HG03064 (cell line): ENCODE measurements at regions not wholly inside any gene's neighbourhood (a gene's known extent, or its start where the extent isn't known, plus 50 kb on each side); places are given as distances from the start of the nearest gene placed in this dataset.

ENCODE experiments used
- ATAC-seq: cut with Tn5 transposase; IDR thresholded peaks from one replicate; pipeline ENCODE4 v1.9.1; 2021; ENCODE audit warnings: low read depth; ENCODE audit not compliant: unreplicated experiment

GRCh38 chr10:58995058-58995596 is 181.3 kb upstream of the PHYHIPL start:
- ATAC-seq, result no peak

GRCh38 chr10:58996063-58996462 is 180.4 kb upstream of the PHYHIPL start:
- no peak for ATAC-seq

DNA sequence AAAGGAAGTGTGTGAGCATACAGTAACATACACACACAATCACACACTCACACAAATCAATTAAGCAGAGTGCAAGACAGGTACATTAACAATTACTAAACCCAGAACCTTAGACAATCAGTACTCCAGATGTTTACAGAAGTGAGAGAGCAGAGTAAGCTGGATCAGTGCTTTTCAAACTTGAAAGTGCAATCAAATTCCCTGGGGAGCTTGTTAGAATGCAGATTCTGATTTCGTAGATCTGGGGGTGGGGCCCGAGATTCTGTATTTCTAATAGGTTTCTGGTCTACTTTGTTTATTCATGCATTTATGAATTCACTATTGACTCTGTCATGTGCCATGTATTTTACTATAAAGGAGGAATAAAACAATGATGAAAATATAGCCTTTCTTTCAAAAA is 179.6 kb upstream of the PHYHIPL start:
- no peak for ATAC-seq

- ATAC-seq, result no peak
Observed at GRCh38 chr10:58998924-58999713, 177.3 kb upstream of the PHYHIPL start.

- ATAC-seq, result no peak
Observed at GRCh38 chr10:59000162-59000825, 176.1 kb upstream of the PHYHIPL start.

- no peak for ATAC-seq
Observed at GRCh38 chr10:59002011-59002410, 174.4 kb upstream of the PHYHIPL start.

GRCh38 chr10:59003203-59003602 is 173.2 kb upstream of the PHYHIPL start:
- no peak for ATAC-seq

- ATAC-seq, result no peak
Observed at GRCh38 chr10:59004392-59004791, 172.1 kb upstream of the PHYHIPL start.

- ATAC-seq, result no peak
Observed at GRCh38 chr10:59006511-59007306, 169.7 kb upstream of the PHYHIPL start.

DNA sequence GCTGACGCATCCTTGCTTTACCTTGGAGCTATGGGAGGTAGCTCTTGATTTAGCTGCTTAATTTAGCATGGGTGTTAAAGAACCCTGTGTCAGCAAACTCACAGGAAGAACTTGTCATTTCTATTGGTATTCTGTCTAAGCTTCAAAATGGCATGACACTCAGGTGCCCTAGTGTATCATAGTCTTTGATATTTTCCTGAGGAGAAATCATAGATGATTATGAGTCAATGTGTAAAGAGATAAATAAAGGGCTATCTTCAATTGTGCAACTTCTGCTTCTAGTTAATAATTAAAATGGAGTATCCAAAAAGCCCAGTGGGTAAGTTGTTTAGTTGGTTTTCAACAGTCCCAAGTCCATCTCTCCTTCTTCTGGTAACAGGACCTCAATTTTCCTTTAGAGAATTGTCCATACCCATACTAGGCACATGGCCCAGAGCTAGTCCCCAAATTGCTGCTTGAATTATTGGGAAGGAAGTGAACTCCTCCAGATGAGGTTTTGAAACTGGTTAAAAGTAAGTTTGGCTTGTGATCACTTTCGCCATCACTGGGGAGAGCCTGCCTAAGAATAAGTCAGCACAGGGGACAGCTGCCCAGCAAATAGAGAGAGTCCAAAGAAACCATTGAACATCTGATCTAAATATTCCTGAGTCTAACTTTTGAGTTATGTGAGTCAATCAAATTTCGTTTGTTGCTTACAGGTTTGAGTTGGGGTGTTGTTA is 169.0 kb upstream of the PHYHIPL start:
- no peak for ATAC-seq

GRCh38 chr10:59008452-59008851 is 168.0 kb upstream of the PHYHIPL start:
- ATAC-seq, result no peak

DNA sequence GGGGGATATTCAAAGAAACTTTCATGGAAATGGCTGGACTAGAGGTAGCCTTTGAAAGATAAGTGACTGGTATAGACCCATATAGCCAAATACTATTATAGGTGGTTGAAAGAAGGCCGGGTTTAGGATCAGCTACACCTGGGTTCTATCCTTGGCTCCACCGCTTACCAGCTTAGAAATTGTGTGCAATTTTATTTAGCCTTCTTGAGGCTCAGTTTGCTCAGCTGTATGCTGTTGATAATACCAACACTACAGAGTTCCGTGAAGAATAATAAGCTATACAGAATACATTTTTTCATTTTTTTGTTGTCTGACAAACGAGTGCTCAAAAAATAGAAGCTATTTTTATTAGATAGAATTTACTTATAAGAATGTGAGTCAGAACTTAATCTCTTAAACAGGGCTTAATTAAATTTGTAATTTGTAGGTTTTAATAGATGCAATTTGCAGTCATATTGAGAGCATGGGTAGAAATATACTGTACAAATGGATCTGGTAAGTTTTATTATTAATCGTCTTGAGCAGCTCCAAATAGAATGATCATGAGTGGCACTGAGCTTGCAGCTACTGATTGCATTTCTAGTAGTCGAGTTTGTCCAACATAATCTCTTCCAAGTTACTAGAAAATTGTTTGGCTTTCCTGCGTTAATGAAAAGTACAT is 164.3 kb upstream of the PHYHIPL start:
- no peak for ATAC-seq

DNA sequence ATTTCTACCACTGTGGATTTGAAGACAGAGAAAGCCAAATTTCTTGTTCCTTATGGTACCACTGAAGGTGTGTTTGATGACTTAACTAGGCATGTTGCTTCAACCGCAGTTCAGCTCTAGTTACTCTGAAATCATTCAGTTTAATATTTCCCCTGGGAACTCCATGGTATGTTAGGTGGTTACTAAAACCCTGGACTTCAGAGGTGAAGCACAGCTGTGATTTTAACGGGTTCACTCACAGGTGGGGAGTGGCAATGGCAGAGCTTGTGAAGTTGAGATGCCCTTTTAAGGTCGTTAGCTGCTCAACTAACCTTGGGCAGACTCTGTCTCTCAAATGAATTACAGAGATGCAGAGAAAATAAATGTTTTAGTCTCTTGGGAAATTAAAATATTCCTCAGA is 163.6 kb upstream of the PHYHIPL start:
- no peak for ATAC-seq

GRCh38 chr10:59016043-59016442 is 160.4 kb upstream of the PHYHIPL start:
- no peak for ATAC-seq

- no peak for ATAC-seq
Observed at GRCh38 chr10:59018977-59019376, 157.5 kb upstream of the PHYHIPL start.

GRCh38 chr10:59019603-59020002 is 156.8 kb upstream of the PHYHIPL start:
- ATAC-seq, result no peak

DNA sequence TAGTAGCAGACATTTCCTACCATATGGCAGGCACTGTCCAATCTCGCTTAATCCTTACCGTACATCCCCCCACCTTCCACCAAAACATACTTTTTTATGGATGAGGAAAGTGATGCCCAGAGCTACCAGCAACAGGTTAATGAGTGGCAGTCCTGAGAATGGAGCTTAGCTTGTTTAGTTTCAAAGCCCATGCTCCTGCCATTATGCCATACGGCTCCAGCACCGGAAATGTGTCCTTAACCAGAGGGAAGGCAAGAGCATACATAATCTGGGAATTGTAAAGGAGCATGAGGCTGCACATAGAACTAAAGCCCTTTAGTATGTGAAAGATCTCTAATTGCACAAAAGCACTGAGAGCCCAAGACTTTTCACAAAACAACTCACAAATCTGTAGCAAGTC is 155.9 kb upstream of the PHYHIPL start:
- no peak for ATAC-seq

DNA sequence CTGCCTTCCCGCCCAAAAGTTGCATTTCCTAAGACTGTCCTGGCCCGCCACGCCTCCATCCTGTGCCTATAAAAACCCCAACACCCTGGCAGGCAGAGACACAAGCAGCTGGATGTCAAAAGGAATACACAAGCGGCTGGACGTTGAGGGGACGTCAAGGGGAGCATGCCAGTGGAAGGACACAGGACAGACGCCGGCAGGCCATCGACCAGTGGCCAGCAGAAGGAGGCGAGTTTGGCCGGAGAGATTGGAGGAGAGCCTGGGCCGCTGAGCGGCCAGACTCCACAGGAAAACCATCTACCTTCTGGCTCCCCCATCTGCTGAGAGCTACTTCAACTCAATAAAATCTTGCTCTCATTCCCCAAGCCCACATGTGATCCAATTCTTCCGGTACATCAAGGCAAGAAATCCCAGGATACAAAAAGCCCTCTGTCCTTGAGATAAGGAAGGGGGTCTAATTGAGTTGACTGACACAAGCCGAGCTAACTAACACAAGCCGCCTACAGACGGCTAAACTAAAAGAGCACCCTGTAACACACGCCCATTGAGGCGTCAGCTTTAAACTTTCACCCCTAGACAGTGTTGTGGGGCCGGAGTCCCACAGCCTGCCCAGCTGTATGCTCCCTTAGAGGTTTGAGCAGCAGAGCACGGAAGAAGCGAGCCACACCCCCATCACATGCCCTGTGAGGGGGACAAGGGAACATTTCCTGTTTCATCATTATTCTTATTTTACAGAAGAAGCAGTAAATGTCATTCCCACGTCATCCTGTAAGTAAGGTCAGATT is 150.3 kb upstream of the PHYHIPL start:
- no peak for ATAC-seq

- no peak for ATAC-seq
Observed at GRCh38 chr10:59027975-59028655, 148.3 kb upstream of the PHYHIPL start.
